ENCODE measurements at regions not wholly inside any gene's neighbourhood (a gene's known extent, or its start where the extent isn't known, plus 50 kb on each side); places are given as distances from the start of the nearest gene placed in this dataset.

- ATAC-seq: no peak
- CTCF ChIA-PET: no interaction called here
Measured at GRCh38 chrX:39725114-39725513, 372.6 kb downstream of the BCOR start.

DNA sequence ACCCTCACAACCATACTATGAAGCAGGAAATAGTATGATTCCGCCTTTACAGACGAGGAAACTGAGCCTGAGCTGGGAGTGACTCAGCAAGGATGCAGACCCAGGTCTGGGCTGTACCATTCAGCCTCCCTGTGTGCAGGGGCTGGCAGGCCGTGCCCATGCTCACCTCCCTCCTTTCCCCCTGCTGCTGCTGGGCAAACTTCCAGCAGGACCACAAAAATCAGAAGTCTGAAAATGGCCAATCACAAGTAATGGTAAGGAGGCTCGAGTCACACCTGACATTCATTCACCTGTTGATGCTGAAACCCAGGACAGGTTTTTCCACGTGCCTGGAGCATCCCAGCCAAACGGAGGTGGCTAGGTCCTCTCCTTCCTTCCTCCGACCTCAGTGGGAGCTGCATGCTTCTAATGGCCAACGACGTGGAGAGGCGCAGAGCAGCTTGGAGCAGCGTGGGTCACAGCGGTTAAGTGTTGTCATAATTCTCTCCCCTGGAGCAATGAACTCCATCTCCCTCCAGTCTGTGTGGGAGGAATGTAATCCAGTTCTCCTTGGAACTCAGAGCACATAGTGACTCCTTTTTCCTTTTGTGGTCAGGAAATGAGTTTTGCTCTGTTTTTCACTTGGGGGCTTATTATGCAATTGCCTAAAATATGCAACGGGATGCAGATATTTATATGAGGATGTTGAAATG is 371.7 kb downstream of the BCOR start:
- no peaks in the 10 kb centered on the region for H3K36me3 ChIP-seq (ENCODE audit: control insufficient read depth in 1 of 2, insufficient read depth in 2 of 2, low read length in 2 of 2)
- no TSS peak for BruUV-seq (replicated peaks)
- H3K4me3 ChIP-seq (replicated peaks in 1 of 2; ENCODE audit: low read depth in 1 of 2, low read length in 2 of 2): no peak overlapping the region
- H3K27ac ChIP-seq (ENCODE audit: low read depth, low read length): no peak overlapping the region
- no peaks in the 10 kb centered on the region for H3K9me3 ChIP-seq (ENCODE audit: control insufficient read depth in 1 of 2, insufficient read depth in 1 of 2, low read depth in 1 of 2, low read length in 2 of 2)
- H4K20me1 ChIP-seq (ENCODE audit: insufficient read depth): no peaks in the 10 kb centered on the region
- no peaks in the 10 kb centered on the region for H3K27me3 ChIP-seq (ENCODE audit: insufficient read depth, low read length)
- H3K79me2 ChIP-seq (ENCODE audit: insufficient read depth, low read length): no peaks in the 10 kb centered on the region
- no peak for DNase-seq (ENCODE audit: low read depth, low spot score)
- ATAC-seq: no peak
- H3K4me2 ChIP-seq (ENCODE audit: low read length): no peak overlapping the region
- CTCF ChIA-PET: no interaction called here
- no peak overlapping the region for H2AFZ ChIP-seq (ENCODE audit: low read depth, low read length, poor library complexity, severe bottlenecking)
- POLR2A ChIA-PET: no interaction called here
- intact Hi-C loops (cut with micrococcal nuclease): no loop called here
- H3K9me2 ChIP-seq (ENCODE audit: insufficient read depth): no peaks in the 10 kb centered on the region
- H3K4me1 ChIP-seq (ENCODE audit: control insufficient read depth in 1 of 2, insufficient read depth in 2 of 2, low read length in 2 of 2): peaks cover 2 to 7% of the 10 kb centered on the region in 2 experiments; a peak in 3 of 4 replicates
- TF ChIP-seq TCF7L2 (IDR thresholded peaks at IDR 0.05; ENCODE audit: borderline replicate concordance, extremely low read depth, insufficient read depth, insufficient read length): no peak
- no peak for TF ChIP-seq RAD21 (IDR thresholded peaks at IDR 0.05; ENCODE audit: low read depth)
- TF ChIP-seq, protein P1, sequence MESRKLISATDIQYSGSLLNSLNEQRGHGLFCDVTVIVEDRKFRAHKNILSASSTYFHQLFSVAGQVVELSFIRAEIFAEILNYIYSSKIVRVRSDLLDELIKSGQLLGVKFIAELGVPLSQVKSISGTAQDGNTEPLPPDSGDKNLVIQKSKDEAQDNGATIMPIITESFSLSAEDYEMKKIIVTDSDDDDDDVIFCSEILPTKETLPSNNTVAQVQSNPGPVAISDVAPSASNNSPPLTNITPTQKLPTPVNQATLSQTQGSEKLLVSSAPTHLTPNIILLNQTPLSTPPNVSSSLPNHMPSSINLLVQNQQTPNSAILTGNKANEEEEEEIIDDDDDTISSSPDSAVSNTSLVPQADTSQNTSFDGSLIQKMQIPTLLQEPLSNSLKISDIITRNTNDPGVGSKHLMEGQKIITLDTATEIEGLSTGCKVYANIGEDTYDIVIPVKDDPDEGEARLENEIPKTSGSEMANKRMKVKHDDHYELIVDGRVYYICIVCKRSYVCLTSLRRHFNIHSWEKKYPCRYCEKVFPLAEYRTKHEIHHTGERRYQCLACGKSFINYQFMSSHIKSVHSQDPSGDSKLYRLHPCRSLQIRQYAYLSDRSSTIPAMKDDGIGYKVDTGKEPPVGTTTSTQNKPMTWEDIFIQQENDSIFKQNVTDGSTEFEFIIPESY (IDR thresholded peaks at IDR 0.05; ENCODE audit: extremely low read depth, insufficient replicate concordance, low read length): no peak
- no peak for TF ChIP-seq JUND (IDR thresholded peaks at IDR 0.05)
- TF ChIP-seq ELF1 (IDR thresholded peaks at IDR 0.05; ENCODE audit: borderline replicate concordance, low read depth): no peak
- no peak for TF ChIP-seq ZNF274 (IDR thresholded peaks at IDR 0.05; ENCODE audit: low read depth, low read length)
- RAD21 ChIA-PET (ENCODE audit: low non-redundant PET in 1 of 2, low total read pairs in 2 of 2, uncharacterized antibody in 2 of 2, unreplicated experiment in 2 of 2): no interaction called here
- H3K9ac ChIP-seq (ENCODE audit: low read length): no peak overlapping the region

More at GRCh38 chrX:39725114-39725513, 372.6 kb downstream of the BCOR start:
- no peak for TF ChIP-seq EGR1 (IDR thresholded peaks at IDR 0.05; ENCODE audit: low read depth)
- TF ChIP-seq JUND (IDR thresholded peaks at IDR 0.05): no peak
- TF ChIP-seq RAD21 (IDR thresholded peaks at IDR 0.05; ENCODE audit: low read depth): no peak
- no peak for TF ChIP-seq POLR2AphosphoS5 (IDR thresholded peaks at IDR 0.05; ENCODE audit: low read depth, low read length)
- no peak for TF ChIP-seq POLR2A (IDR thresholded peaks at IDR 0.05; ENCODE audit: borderline replicate concordance, extremely low read depth, insufficient read depth, insufficient read length)
- no peak for TF ChIP-seq EZH2 (IDR thresholded peaks at IDR 0.05)
- no peak for TF ChIP-seq ZFX (IDR thresholded peaks at IDR 0.05)
- no peak for TF ChIP-seq YY1 (IDR thresholded peaks at IDR 0.05; ENCODE audit: extremely low read depth, insufficient replicate concordance, low read depth, low read length)
- ChIA-PET POLR2A (no interaction called here), RAD21 (ENCODE audit: low non-redundant PET in 1 of 2, low total read pairs in 2 of 2, uncharacterized antibody in 2 of 2, unreplicated experiment in 2 of 2) (no interaction called here)
- Histone ChIP-seq H4K20me1 (ENCODE audit: insufficient read depth) (no peaks in the 10 kb centered on the region), H3K9me3 (ENCODE audit: control insufficient read depth in 1 of 2, insufficient read depth in 1 of 2, low read depth in 1 of 2, low read length in 2 of 2) (no peaks in the 10 kb centered on the region), H3K36me3 (ENCODE audit: control insufficient read depth in 1 of 2, insufficient read depth in 2 of 2, low read length in 2 of 2) (no peaks in the 10 kb centered on the region), H3K4me2 (ENCODE audit: low read length) (no peak overlapping the region), H3K4me1 (ENCODE audit: control insufficient read depth in 1 of 2, insufficient read depth in 2 of 2, low read length in 2 of 2) (no peaks in the 10 kb centered on the region), H2AFZ (ENCODE audit: low read depth, low read length, poor library complexity, severe bottlenecking) (no peak overlapping the region), H3K4me3 (replicated peaks in 1 of 2; ENCODE audit: low read depth in 1 of 2, low read length in 2 of 2) (no peak overlapping the region), H3K9me2 (ENCODE audit: insufficient read depth) (no peaks in the 10 kb centered on the region), H3K9ac (ENCODE audit: low read length) (no peak overlapping the region), H3K27ac (ENCODE audit: low read depth, low read length) (no peak overlapping the region), H3K27me3 (ENCODE audit: insufficient read depth, low read length) (no peaks in the 10 kb centered on the region), H3K79me2 (ENCODE audit: insufficient read depth, low read length) (no peaks in the 10 kb centered on the region)
- BruUV-seq (replicated peaks): no TSS peak
- DNase-seq (ENCODE audit: low read depth, low spot score): no peak
- intact Hi-C loops (cut with micrococcal nuclease): no loop called here

All from HCT116 (cell line).